Nephron progenitor cell (in vitro differentiated cells): ENCODE measurements at regions not wholly inside any gene's neighbourhood (a gene's known extent, or its start where the extent isn't known, plus 50 kb on each side); places are given as distances from the start of the nearest gene placed in this dataset.
"Not testable (repeated sequence)": the region's sequence is repeated elsewhere in the genome, so short reads cannot be mapped to it uniquely, and the experiment has no call there.

Experiments
- DNase-seq: peaks from one replicate; pipeline ENCODE4 v3.0.0; 2021
- H3K27ac Mint-ChIP-seq: 2 replicates; pipeline ENCODE4 v1.8.0; 2021; ENCODE audit warnings: mild to moderate bottlenecking, moderate library complexity, mixed read lengths
- H3K27me3 Mint-ChIP-seq: 2 replicates; pipeline ENCODE4 v1.8.0; 2021; ENCODE audit warnings: mild to moderate bottlenecking, low read depth, mixed read lengths; ENCODE audit not compliant: poor library complexity
- H3K36me3 Mint-ChIP-seq: 2 replicates; pipeline ENCODE4 v1.8.0; 2021; ENCODE audit warnings: low read depth, mixed read lengths
- H3K4me1 Mint-ChIP-seq: 2 replicates; pipeline ENCODE4 v1.8.0; 2021; ENCODE audit warnings: mixed read lengths
- H3K4me3 Mint-ChIP-seq: 2 replicates; pipeline ENCODE4 v1.8.0; 2021; ENCODE audit warnings: mild to moderate bottlenecking, moderate library complexity, mixed read lengths
- H3K9me3 Mint-ChIP-seq: 2 replicates; pipeline ENCODE4 v1.8.0; 2021; ENCODE audit warnings: mild to moderate bottlenecking, moderate library complexity, mixed read lengths
- TF ChIP-seq, protein P1 (sequence below): fragments of 200-600 bp; sonication (generic); IDR thresholded peaks from 2 replicates; pipeline ENCODE4 v1.5.0; 2021; ENCODE audit warnings: antibody characterized with exemption

DNA sequence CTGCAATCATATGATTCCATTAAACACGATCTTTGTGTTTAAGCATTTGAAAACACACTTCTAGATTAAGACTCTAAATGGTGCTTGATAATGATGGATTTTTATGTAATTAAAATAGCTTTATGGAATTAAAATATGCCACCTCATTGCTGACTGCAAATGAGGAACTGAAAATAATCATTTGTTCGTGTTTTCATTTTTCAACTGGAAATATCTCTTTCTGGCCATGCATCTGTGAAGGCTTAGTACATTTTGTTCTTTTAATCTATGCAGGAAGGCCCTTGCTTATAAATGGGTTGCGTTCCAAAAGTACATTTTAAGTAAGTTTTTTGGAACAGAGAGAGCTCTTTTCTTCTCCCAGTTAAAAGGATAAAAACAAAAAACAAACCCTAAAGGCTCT, 125.5 kb downstream of the MC4R start:
- Mint-ChIP-seq H3K27me3 (no peaks in the 10 kb centered on the region), H3K36me3 (no peaks in the 10 kb centered on the region), H3K4me3 (no peak overlapping the region), H3K4me1 (no peaks in the 10 kb centered on the region), H3K9me3 (no peaks in the 10 kb centered on the region), H3K27ac (no peak overlapping the region)
- no peak for DNase-seq
- TF ChIP-seq, protein P1, sequence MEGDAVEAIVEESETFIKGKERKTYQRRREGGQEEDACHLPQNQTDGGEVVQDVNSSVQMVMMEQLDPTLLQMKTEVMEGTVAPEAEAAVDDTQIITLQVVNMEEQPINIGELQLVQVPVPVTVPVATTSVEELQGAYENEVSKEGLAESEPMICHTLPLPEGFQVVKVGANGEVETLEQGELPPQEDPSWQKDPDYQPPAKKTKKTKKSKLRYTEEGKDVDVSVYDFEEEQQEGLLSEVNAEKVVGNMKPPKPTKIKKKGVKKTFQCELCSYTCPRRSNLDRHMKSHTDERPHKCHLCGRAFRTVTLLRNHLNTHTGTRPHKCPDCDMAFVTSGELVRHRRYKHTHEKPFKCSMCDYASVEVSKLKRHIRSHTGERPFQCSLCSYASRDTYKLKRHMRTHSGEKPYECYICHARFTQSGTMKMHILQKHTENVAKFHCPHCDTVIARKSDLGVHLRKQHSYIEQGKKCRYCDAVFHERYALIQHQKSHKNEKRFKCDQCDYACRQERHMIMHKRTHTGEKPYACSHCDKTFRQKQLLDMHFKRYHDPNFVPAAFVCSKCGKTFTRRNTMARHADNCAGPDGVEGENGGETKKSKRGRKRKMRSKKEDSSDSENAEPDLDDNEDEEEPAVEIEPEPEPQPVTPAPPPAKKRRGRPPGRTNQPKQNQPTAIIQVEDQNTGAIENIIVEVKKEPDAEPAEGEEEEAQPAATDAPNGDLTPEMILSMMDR: no peak

DNA sequence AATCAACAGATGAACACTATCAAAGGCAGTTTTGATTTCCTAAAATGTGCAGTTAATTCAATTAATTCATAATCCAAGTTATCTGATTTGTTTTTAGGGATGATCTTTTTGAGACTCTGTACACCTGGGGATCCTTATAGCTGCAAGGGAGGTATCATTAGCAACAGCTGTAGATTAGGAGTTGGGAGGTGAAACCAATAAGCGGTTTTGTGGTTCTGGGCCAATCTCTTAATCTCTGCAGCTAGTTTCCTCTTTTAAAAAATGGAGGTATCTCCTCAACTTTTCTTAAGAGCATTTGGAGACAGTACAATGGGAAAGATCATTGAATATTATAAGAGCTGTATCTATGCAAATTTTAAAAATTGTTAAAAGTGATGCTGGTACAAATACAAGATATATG, 126.0 kb downstream of the MC4R start:
- Mint-ChIP-seq H3K27ac (no peak overlapping the region), H3K36me3 (no peaks in the 10 kb centered on the region), H3K4me1 (no peaks in the 10 kb centered on the region), H3K9me3 (no peaks in the 10 kb centered on the region), H3K27me3 (no peaks in the 10 kb centered on the region), H3K4me3 (no peak overlapping the region)
- no peak for DNase-seq
- TF ChIP-seq, protein P1: no peak

DNA sequence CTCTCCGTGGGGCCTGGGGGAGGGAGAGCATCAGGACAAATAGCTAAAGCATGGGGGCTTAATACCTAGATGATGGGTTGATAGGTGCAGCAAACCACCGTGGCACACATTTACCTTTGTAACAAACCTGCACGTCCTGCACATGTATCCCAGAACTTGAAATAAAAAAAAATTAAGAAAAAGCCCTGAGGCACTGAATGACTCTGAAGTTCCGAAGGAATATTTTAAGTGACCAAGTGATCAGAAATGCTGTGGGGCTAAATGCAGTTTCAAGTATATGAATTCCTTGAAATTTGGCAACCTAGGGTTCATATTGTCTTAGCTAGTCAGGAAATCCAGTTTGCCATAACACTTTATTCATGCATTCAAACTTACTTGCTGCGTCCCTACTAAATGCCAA, 127.5 kb downstream of the MC4R start:
- H3K4me1 Mint-ChIP-seq: no peaks in the 10 kb centered on the region
- H3K36me3 Mint-ChIP-seq: no peaks in the 10 kb centered on the region
- H3K4me3 Mint-ChIP-seq: no peak overlapping the region
- no peaks in the 10 kb centered on the region for H3K27me3 Mint-ChIP-seq
- TF ChIP-seq, protein P1: no peak
- H3K9me3 Mint-ChIP-seq: no peaks in the 10 kb centered on the region
- no peak for DNase-seq
- no peak overlapping the region for H3K27ac Mint-ChIP-seq

DNA sequence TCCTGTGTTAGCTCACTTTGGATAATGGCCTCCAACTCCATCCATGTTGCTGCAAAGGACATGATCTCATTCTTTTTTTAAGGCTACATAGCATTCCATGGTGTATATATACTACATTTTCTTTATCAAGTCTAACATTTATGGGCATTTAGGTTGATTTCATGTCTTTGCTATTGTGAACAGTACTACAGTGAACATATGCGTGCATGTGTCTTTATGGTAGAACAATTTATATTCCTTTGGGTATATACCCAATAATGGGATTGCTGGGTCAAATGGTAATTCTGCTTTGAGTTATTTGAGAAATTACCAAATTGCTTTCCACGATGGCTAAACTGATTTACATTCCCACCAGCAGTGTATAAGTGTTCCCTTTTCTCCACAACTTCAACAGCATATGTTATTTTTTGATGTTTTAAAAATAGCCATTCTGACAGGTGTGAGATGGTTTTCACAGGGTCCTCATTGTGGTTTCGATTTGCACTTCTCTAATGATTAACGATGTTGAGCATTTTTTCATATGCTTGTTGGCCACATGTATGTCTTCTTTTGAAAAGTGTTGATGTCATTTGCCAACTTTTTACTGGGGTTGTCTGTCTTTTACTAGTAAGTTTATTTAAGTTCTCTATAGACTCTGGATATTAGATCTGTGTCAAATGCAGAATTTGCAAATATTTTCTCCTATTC, 133.4 kb downstream of the MC4R start:
- not testable (repeated sequence) for H3K27ac Mint-ChIP-seq, H3K4me3 Mint-ChIP-seq, H3K9me3 Mint-ChIP-seq, DNase-seq, H3K36me3 Mint-ChIP-seq, H3K4me1 Mint-ChIP-seq, H3K27me3 Mint-ChIP-seq

DNA sequence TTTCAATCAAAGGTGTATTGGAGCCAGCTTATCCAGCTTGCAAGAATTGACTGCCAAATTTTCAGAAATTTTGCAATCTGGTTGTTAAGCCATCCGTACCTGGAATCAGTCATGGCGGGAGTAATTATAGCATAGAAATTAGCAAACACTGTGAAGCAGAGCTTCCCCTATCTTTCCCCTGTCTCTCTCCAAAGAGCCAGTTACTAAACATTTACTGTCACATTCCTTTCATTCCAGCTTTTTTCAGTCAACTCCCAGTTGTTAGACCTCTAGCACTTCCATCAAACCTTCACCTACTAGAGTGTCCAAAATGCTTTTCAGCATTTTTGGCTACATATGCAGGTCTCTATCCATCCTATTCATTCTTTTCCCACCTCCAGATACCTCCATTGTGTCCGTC, 137.4 kb downstream of the MC4R start:
- H3K27me3 Mint-ChIP-seq: no peaks in the 10 kb centered on the region
- no peaks in the 10 kb centered on the region for H3K36me3 Mint-ChIP-seq
- no peaks in the 10 kb centered on the region for H3K9me3 Mint-ChIP-seq
- DNase-seq: no peak
- no peak overlapping the region for H3K4me3 Mint-ChIP-seq
- H3K27ac Mint-ChIP-seq: no peak overlapping the region
- no peaks in the 10 kb centered on the region for H3K4me1 Mint-ChIP-seq
- TF ChIP-seq, protein P1: no peak

DNA sequence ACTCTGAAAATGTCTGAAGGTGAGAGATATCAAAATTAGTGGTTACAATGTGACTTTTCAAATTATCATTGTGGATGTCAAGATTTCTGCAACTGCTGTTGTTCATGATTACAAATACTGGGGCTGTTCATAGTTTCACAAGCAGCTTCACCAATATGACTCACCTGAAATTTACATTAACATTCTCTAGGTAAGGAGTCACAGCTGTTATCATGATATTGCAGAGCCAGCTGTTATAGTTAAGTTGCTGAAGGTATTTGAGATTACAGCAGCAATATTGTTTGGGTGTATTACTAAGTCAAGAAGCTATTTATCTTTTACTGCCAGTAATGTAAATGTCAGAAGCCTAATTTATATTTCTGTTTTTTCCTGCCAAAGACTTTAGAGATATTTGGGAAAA, 140.0 kb downstream of the MC4R start:
- no peaks in the 10 kb centered on the region for H3K4me1 Mint-ChIP-seq

More for the DNA sequence above, 140.0 kb downstream of the MC4R start:
- TF ChIP-seq, protein P1: no peak
- Mint-ChIP-seq H3K27ac (no peak overlapping the region), H3K9me3 (no peaks in the 10 kb centered on the region), H3K36me3 (no peaks in the 10 kb centered on the region), H3K27me3 (no peaks in the 10 kb centered on the region), H3K4me3 (no peak overlapping the region)
- no peak for DNase-seq
